Transverse colon (tissue), 4 donors: ENCODE measurements at regions not wholly inside any gene's neighbourhood (a gene's known extent, or its start where the extent isn't known, plus 50 kb on each side); places are given as distances from the start of the nearest gene placed in this dataset.

Source experiments
- DNase-seq: peaks from one replicate; pipeline ENCODE4 v3.0.0-alpha.2; 2019
- H3K27ac ChIP-seq, 4 donors: fragments of 200-600 bp; sonication (generic); 2 replicates each; pipeline ENCODE4 v1.5.1; 2016 to 2018; ENCODE audit warnings: inconsistent platforms in 4 of 4
- H3K27me3 ChIP-seq: fragments of 200-600 bp; sonication (generic); 2 replicates; pipeline ENCODE4 v1.5.1; 2017; ENCODE audit warnings: inconsistent platforms
- H3K36me3 ChIP-seq, 4 donors: fragments of 200-600 bp; sonication (generic); 2 replicates each; pipeline ENCODE4 v1.5.1; 2017 to 2019; ENCODE audit warnings: inconsistent platforms in 4 of 4
- H3K4me1 ChIP-seq, 4 donors: fragments of 200-600 bp; sonication (generic); 2 replicates each; pipeline ENCODE4 v1.5.1; 2017 to 2020; ENCODE audit warnings: inconsistent platforms in 4 of 4
- H3K4me3 ChIP-seq, 4 donors: fragments of 200-600 bp; sonication (generic); 1 replicate in 1 of 4; 2 replicates in 3 of 4; pipeline versions ENCODE4 v1.5.1 to v1.6.1; 2017 to 2019; ENCODE audit warnings: inconsistent platforms in 4 of 4
- H3K9me3 ChIP-seq, 2 donors: fragments of 200-600 bp; sonication (generic); 2 replicates each; pipeline ENCODE4 v1.5.1; 2017 to 2019; ENCODE audit warnings: inconsistent platforms in 2 of 2
- EP300 ChIP-seq: sonication (generic); formaldehyde crosslinking; IDR thresholded peaks from one replicate; pipeline ENCODE4 v1.6.1; 2017; ENCODE audit warnings: antibody characterized with exemption, low read depth
- POLR2A ChIP-seq: fragments of 450-650 bp; IDR thresholded peaks from one replicate; pipeline ENCODE4 v1.6.1; 2016; ENCODE audit warnings: antibody characterized with exemption, mild to moderate bottlenecking, moderate library complexity
- POLR2AphosphoS5 ChIP-seq, 3 donors: sonication (generic); formaldehyde crosslinking; IDR thresholded peaks; one replicate each; pipeline ENCODE4 v1.6.1; 2016; ENCODE audit warnings: antibody characterized with exemption in 3 of 3
- WGBS, 2 donors: methylation state at CpG; one replicate each; pipeline ENCODE4 v1.1.5; 2018; ENCODE audit warnings: low coverage in 1 of 2; 5-methylcytosine and 5-hydroxymethylcytosine counted together
- in situ Hi-C, 4 donors: fragments of 200-750 bp; cut with MboI; loops; one replicate each; pipeline versions ENCODE4 v1.15.0 to v1.15.1; 2017; ENCODE audit warnings: low sequenced_read_pairs in 3 of 4, low pct_ligation_motif_present in 1 of 4, low pct_unique_long_range_greater_than_20kb in 1 of 4
- intact Hi-C: fragments of 100-400 bp; cut with DNase I; formaldehyde crosslinking; loops from one replicate; pipeline ENCODE4 v1.15.1; 2023; ENCODE audit warnings: low total_unique reads
- TF ChIP-seq, protein P1 (sequence below), 5 experiments: fragments of 200-600 bp in 3 of 5; fragments of 450-650 bp in 2 of 5; sonication (generic) in 3 of 5; IDR thresholded peaks; 1 replicate in 2 of 5; 2 replicates in 3 of 5; pipeline ENCODE4 v1.5.1; 2016 to 2017; ENCODE audit warnings: antibody characterized with exemption in 5 of 5, inconsistent platforms in 3 of 5, mild to moderate bottlenecking in 2 of 5, moderate library complexity in 1 of 5

DNA sequence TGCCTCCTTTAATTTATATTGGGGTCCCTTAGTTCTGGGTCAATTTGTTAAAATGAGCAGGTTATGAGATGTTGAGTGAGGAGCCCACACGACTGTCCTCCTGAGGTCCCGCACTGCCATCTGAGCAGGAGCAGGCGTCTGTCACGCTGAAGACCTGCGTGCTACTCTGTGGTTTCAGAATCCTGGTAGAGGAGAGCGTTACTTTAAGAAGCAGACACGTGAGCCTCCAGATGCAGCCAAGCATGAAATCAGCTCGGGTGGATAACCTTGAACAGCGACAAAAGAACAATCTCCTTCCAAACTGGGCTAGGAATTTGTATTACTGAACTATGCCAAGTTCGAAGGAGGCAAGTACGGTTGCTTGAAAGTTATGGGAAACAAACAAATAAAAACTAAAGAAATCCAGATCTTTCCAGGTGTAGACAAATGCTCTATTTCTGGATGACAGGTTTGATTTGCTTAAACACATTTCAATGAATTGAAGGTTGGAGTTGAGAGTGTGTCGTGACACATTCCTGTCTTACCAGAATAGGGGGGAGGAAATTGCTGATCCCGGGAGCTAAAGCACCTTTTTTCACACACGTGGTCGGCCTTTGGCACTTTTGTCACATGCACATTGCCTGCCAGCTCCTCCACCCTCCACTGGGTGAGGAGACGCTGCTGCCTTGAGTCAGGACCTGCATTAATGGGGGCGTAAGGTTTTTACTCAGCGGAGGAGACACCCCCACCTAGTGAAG lies 945.5 kb upstream of the SLC10A2 start:
- TF ChIP-seq EP300 = no peak
- in situ Hi-C loops = no loop called here
- no peak for DNase-seq
- Histone ChIP-seq H3K27ac (no peak overlapping the region), H3K9me3 (no peaks in the 10 kb centered on the region), H3K4me1 (no peaks in the 10 kb centered on the region), H3K36me3 (no peaks in the 10 kb centered on the region), H3K4me3 (no peak overlapping the region), H3K27me3 (no peaks in the 10 kb centered on the region)
- intact Hi-C loops = no loop called here
- 20 to 49% methylated on average over 3 to 18 of the region's 18 CpGs for WGBS, 2 donors

DNA sequence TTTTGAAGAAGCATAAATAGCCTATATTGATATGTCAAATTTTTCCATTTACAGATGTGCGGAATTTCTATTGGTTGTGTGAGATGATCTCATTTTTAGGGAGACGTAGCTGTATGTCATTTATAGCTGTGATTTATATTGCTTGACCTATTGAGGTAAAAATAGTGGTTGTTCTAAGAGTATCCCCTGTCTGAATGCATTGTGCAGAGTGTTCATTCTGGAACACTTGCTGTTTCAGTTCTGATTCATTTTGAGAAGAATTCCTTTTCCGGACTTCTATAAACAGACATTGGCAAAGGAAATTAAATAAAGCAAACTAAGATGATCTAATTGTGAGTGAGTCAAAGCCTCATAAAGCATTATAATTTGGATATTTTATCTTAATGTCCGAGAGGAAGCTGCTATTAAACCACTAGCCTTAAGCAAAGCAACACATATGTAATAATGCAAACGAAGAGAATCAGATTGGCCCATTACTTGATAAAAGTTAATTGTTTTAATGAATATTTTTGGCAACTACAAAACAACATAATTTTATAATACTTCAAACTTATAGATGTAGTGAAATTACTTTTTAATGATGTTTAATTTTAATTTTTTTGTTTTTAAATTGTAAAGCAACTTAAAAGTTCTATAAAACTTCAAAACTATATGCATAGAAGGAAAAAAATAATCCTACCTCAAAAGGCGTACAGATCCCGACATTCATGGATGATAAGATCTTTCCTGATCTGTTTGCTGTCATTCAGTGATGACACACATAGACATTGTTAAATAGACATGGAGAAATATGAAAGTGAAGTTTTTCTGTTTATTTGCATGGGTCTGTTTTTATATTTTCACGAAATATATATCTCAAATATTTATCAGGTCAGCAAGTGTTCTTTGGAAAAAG lies 942.6 kb upstream of the SLC10A2 start:
- intact Hi-C loops = no loop called here
- in situ Hi-C loops = no loop called here
- Histone ChIP-seq H3K4me1 (no peaks in the 10 kb centered on the region), H3K27ac (no peak overlapping the region), H3K36me3 (no peaks in the 10 kb centered on the region), H3K27me3 (no peaks in the 10 kb centered on the region), H3K9me3 (no peaks in the 10 kb centered on the region), H3K4me3 (no peak overlapping the region)
- 47 to 54% methylated on average over 8 of the region's 8 CpGs for WGBS, 2 donors
- no peak for DNase-seq
- TF ChIP-seq POLR2A (no peak), EP300 (no peak), POLR2AphosphoS5 (IDR thresholded peaks at IDR 0.05) (no peak)
- TF ChIP-seq, protein P1, sequence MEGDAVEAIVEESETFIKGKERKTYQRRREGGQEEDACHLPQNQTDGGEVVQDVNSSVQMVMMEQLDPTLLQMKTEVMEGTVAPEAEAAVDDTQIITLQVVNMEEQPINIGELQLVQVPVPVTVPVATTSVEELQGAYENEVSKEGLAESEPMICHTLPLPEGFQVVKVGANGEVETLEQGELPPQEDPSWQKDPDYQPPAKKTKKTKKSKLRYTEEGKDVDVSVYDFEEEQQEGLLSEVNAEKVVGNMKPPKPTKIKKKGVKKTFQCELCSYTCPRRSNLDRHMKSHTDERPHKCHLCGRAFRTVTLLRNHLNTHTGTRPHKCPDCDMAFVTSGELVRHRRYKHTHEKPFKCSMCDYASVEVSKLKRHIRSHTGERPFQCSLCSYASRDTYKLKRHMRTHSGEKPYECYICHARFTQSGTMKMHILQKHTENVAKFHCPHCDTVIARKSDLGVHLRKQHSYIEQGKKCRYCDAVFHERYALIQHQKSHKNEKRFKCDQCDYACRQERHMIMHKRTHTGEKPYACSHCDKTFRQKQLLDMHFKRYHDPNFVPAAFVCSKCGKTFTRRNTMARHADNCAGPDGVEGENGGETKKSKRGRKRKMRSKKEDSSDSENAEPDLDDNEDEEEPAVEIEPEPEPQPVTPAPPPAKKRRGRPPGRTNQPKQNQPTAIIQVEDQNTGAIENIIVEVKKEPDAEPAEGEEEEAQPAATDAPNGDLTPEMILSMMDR (IDR thresholded peaks at IDR 0.05) = no peak

DNA sequence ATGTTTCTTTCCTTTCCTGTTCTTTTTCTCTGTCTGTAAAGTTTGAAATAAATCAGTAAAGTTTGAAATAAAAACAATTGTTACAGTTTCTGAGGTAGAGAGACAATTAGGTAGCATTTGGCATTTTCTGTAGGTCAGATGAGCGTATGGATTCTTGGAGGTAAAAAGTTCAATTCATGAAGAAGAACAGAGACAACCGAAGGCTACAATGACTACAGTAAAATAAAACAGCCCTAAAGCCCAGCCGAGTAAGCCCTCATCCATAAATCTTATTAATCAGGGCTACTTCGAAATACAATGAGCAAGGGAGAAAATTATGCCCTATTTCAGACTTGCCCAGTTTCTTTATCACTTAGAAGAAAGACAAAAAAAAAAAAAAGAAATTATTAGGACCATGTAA lies 941.9 kb upstream of the SLC10A2 start:
- no peak for DNase-seq
- Histone ChIP-seq H3K27ac (no peak overlapping the region), H3K27me3 (no peaks in the 10 kb centered on the region), H3K4me3 (no peak overlapping the region), H3K4me1 (no peaks in the 10 kb centered on the region), H3K36me3 (no peaks in the 10 kb centered on the region), H3K9me3 (no peaks in the 10 kb centered on the region)
- in situ Hi-C loops (no loop called here), intact Hi-C loops (no loop called here)
- WGBS, 2 donors = 35 to 43% methylated on average over 4 of the region's 4 CpGs
- TF ChIP-seq POLR2AphosphoS5 (IDR thresholded peaks at IDR 0.05) (no peak), EP300 (no peak), POLR2A (no peak)
- TF ChIP-seq, protein P1 (IDR thresholded peaks at IDR 0.05) = no peak

DNA sequence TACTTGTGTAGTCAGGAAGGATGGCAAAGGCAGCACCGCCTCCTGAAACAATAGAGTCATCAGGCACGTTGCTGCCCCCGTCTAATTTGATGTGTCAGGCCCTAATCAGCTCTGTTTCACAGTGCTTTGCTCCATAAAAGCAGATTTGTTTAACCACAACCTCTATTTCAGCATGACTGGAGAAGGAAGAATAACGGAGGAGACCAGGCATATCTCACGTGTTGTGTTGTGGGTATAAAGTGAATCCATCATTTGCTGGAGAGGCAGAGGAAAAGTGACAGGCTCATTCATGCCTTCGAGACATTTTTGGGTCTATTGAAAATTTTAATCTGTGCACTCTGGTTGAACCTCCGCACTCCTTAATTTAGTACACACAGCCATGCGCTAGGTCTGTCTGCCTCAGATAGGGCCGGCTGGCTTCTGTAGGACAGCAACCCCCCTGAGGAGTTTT lies 940.4 kb upstream of the SLC10A2 start:
- in situ Hi-C loops = no loop called here
- Histone ChIP-seq H3K36me3 (no peaks in the 10 kb centered on the region), H3K4me3 (no peak overlapping the region), H3K9me3 (no peaks in the 10 kb centered on the region), H3K27ac (no peak overlapping the region), H3K4me1 (no peaks in the 10 kb centered on the region), H3K27me3 (no peaks in the 10 kb centered on the region)
- 74 to 77% methylated on average over 8 to 9 of the region's 9 CpGs for WGBS, 2 donors
- intact Hi-C loops = no loop called here
- TF ChIP-seq POLR2AphosphoS5 (IDR thresholded peaks at IDR 0.05) (no peak), EP300 (no peak), POLR2A (no peak)
- TF ChIP-seq, protein P1 (IDR thresholded peaks at IDR 0.05) = no peak
- DNase-seq = no peak
